GM12878 (cell line): ENCODE measurements at regions not wholly inside any gene's neighbourhood (a gene's known extent, or its start where the extent isn't known, plus 50 kb on each side); places are given as distances from the start of the nearest gene placed in this dataset.

Experiments used
- CBX5 ChIP-seq: sonication (generic); IDR thresholded peaks from 2 replicates; pipeline ENCODE4 v1.6.1; 2016; ENCODE audit warnings: low read depth, moderate library complexity, mild to moderate bottlenecking, inconsistent platforms
- CTCF ChIP-seq, 3 experiments: IDR thresholded peaks in 2 of 3; conservative IDR thresholded peaks in 1 of 3; 2 replicates each; pipeline ENCODE4 v1.5.1; 2011; ENCODE audit warnings: low read depth in 3 of 3, low read length in 3 of 3, mild to moderate bottlenecking in 3 of 3, control low read depth in 2 of 3, moderate library complexity in 2 of 3, inconsistent platforms in 1 of 3, mixed read lengths in 1 of 3; ENCODE audit not compliant: control insufficient read depth in 2 of 3, insufficient read depth in 1 of 3; ENCODE audit errors: extremely low read depth in 1 of 3
- EP300 ChIP-seq, 2 experiments: fragments of 150-350 bp in 1 of 2; IDR thresholded peaks; 2 replicates each; pipeline ENCODE4 v1.6.1; 2011 to 2012; ENCODE audit warnings: low read depth in 2 of 2, low read length in 2 of 2, borderline replicate concordance in 1 of 2, improper control_type of control experiment in 1 of 2, inconsistent platforms in 1 of 2; ENCODE audit not compliant: control insufficient read depth in 1 of 2
- GABPA ChIP-seq: IDR thresholded peaks from 2 replicates; pipeline ENCODE4 v1.6.1; 2014; ENCODE audit warnings: antibody characterized with exemption, low read depth, mild to moderate bottlenecking, inconsistent platforms
- NBN ChIP-seq: fragments of 450-650 bp; IDR thresholded peaks from 2 replicates; pipeline ENCODE4 v1.6.1; 2016
- PAX5 ChIP-seq: IDR thresholded peaks from 2 replicates; pipeline ENCODE4 v1.6.1; 2011; ENCODE audit warnings: low read depth, low read length, borderline replicate concordance
- SUPT20H ChIP-seq: IDR thresholded peaks from 2 replicates; pipeline ENCODE4 v1.6.1; 2011; ENCODE audit warnings: low read depth, mild to moderate bottlenecking, low read length, moderate library complexity, borderline replicate concordance; ENCODE audit not compliant: control insufficient read depth
- USF2 ChIP-seq: IDR thresholded peaks from 2 replicates; pipeline ENCODE4 v1.6.1; 2011; ENCODE audit warnings: low read depth, low read length, improper control_type of control experiment, borderline replicate concordance
- YY1 ChIP-seq: IDR thresholded peaks from 2 replicates; pipeline ENCODE4 v1.6.1; 2011; ENCODE audit warnings: low read depth, mild to moderate bottlenecking, low read length

- TF ChIP-seq CTCF (IDR thresholded peaks at IDR 0.05 in 2 of 3, conservative IDR thresholded peaks at IDR 0.05 in 1 of 3; ENCODE audit: control insufficient read depth in 2 of 3, extremely low read depth in 1 of 3, insufficient read depth in 1 of 3, low read depth in 3 of 3, low read length in 3 of 3) (no peak), SUPT20H (no peak), CBX5 (no peak), USF2 (no peak), EP300 (IDR thresholded peaks at IDR 0.05; ENCODE audit: borderline replicate concordance in 1 of 2, control insufficient read depth in 1 of 2, low read depth in 2 of 2, low read length in 2 of 2) (no peak), PAX5 (no peak), NBN (no peak), GABPA (no peak), YY1 (no peak)
These were observed 373.5 kb downstream of the HTR1B start for GRCh38 chr6:77089776-77090175.
